K562 (cell line): ENCODE measurements at regions not wholly inside any gene's neighbourhood (a gene's known extent, or its start where the extent isn't known, plus 50 kb on each side); places are given as distances from the start of the nearest gene placed in this dataset.

Experiments
- ATAC-seq: fragments of 200-7000 bp; cut with Tn5 transposase; 3 replicates; pipeline ENCODE4 v1.9.1; 2020; ENCODE audit warnings: moderate library complexity
- BruUV-seq: library from RNA; stranded (reverse); fragments of 400-500 nt; replicated peaks from 2 replicates; lab custom pipeline; 2021; lab: Mats Ljungman, UMichigan
- CTCF ChIA-PET: fragments of 300-600 bp; formaldehyde crosslinking; extraction: SDS; loops from one replicate; lab custom pipeline; 2021; ENCODE audit warnings: low intra/inter-chr PET ratio; lab: Yijun Ruan, JAX
- POLR2A ChIA-PET: fragments of 300-600, 350-650 bp; sonication (Branson Sonifier 250); formaldehyde crosslinking; extraction: SDS; loops from one replicate; lab custom pipeline; 2021; ENCODE audit warnings: antibody characterized with exemption, inconsistent platforms; lab: Yijun Ruan, JAX
- DNase-seq, 4 experiments: peaks; one replicate each; pipeline versions ENCODE4 v3.0.0 to v3.0.0-alpha.2; 2011 to 2018; ENCODE audit warnings: low spot score in 3 of 4, mixed read lengths in 3 of 4; ENCODE audit errors: extremely low read depth in 1 of 4
- FAIRE-seq: peaks from 2 replicates; lab custom pipeline; 2011; peaks lifted over from hg19 to GRCh38; lab: Jason Lieb, UNC
- H2AFZ ChIP-seq: 2 replicates; pipeline ENCODE4 v1.6.0; 2011; ENCODE audit warnings: low read depth, low read length, control low read depth, inconsistent platforms
- H3K27ac ChIP-seq: fragments of 200-600 bp; 3 replicates; pipeline ENCODE4 v1.8.0; 2011; ENCODE audit warnings: low read depth, mild to moderate bottlenecking, control low read depth, inconsistent platforms, low read length, moderate library complexity, mixed read lengths; ENCODE audit errors: extremely low read depth
- H3K27me3 ChIP-seq, 2 experiments: fragments of 300-600 bp in 1 of 2; 2 replicates in 1 of 2; 3 replicates in 1 of 2; pipeline versions ENCODE4 v1.6.0 to v1.8.0; 2011; ENCODE audit warnings: inconsistent platforms in 2 of 2, low read length in 2 of 2, mild to moderate bottlenecking in 1 of 2, mixed read lengths in 1 of 2, moderate library complexity in 1 of 2; ENCODE audit not compliant: control insufficient read depth in 2 of 2, insufficient read depth in 2 of 2
- H3K36me3 ChIP-seq: fragments of 300-600 bp; 3 replicates; pipeline ENCODE4 v1.8.0; 2011; ENCODE audit warnings: mild to moderate bottlenecking, low read length, inconsistent platforms; ENCODE audit not compliant: control insufficient read depth, insufficient read depth
- H3K4me1 ChIP-seq, 2 experiments: fragments of 200-600 bp in 1 of 2; replicated peaks in 1 of 2; 2 replicates in 1 of 2; 3 replicates in 1 of 2; pipeline versions ENCODE4 v1.5.1 to v1.8.0; 2011; ENCODE audit warnings: inconsistent platforms in 2 of 2, low read length in 2 of 2, mild to moderate bottlenecking in 1 of 2, mixed read lengths in 1 of 2, moderate library complexity in 1 of 2; ENCODE audit not compliant: control insufficient read depth in 2 of 2, insufficient read depth in 2 of 2
- H3K4me2 ChIP-seq: 2 replicates; pipeline ENCODE4 v1.6.1; 2011; ENCODE audit warnings: low read length, control low read depth, inconsistent platforms, mixed read lengths; ENCODE audit not compliant: insufficient read depth
- H3K4me3 ChIP-seq: fragments of 200-600 bp; sonication (generic), shearing (Covaris generic); 2 replicates; pipeline ENCODE4 v1.5.1; 2016; ENCODE audit warnings: control low read depth, inconsistent platforms
- H3K79me2 ChIP-seq: fragments of 200-600 bp; 3 replicates; pipeline ENCODE4 v1.8.0; 2011; ENCODE audit warnings: low read length, inconsistent platforms; ENCODE audit not compliant: control insufficient read depth, insufficient read depth
- H3K9ac ChIP-seq, 2 experiments: 2 replicates each; pipeline versions ENCODE4 v1.6.0 to v1.6.1; 2011; ENCODE audit warnings: low read depth in 2 of 2, low read length in 2 of 2, control low read depth in 1 of 2, inconsistent platforms in 1 of 2, mild to moderate bottlenecking in 1 of 2, mixed read lengths in 1 of 2; ENCODE audit not compliant: insufficient read depth in 1 of 2
- H3K9me1 ChIP-seq: one replicate; pipeline ENCODE4 v1.6.0; 2011; ENCODE audit warnings: inconsistent platforms, mild to moderate bottlenecking, low read length, moderate library complexity; ENCODE audit not compliant: control insufficient read depth, insufficient read depth
- H3K9me3 ChIP-seq: replicated peaks from 2 replicates; pipeline ENCODE4 v1.5.1; 2011; ENCODE audit warnings: low read depth, low read length, inconsistent platforms; ENCODE audit not compliant: control insufficient read depth, insufficient read depth
- H4K20me1 ChIP-seq: replicated peaks from 2 replicates; pipeline ENCODE4 v1.6.1; 2011; ENCODE audit warnings: low read length, inconsistent platforms, mixed read lengths; ENCODE audit not compliant: control insufficient read depth, insufficient read depth
- BACH1 ChIP-seq: fragments of 200-800 bp; sonication (Bioruptor generic); IDR thresholded peaks from 2 replicates; pipeline ENCODE4 v1.6.1; 2016; ENCODE audit warnings: missing genetic modification characterization, missing compliant biosample characterization
- CXXC5 ChIP-seq: fragments of 250-450 bp; sonication (Bioruptor Pico); IDR thresholded peaks from 2 replicates; pipeline ENCODE4 v1.8.0; 2022; ENCODE audit warnings: inconsistent platforms, mild to moderate bottlenecking, moderate library complexity
- HNRNPUL1 ChIP-seq: fragments of 200-400 bp; formaldehyde crosslinking; IDR thresholded peaks from 2 replicates; pipeline ENCODE4 v1.6.1; 2017; ENCODE audit warnings: low read length
- MTA3 ChIP-seq: fragments of 450-650 bp; formaldehyde crosslinking; IDR thresholded peaks from 2 replicates; pipeline ENCODE4 v1.6.1; 2017; ENCODE audit warnings: mild to moderate bottlenecking, borderline replicate concordance
- PHTF2 ChIP-seq: fragments of 250-450 bp; sonication (Bioruptor Pico); IDR thresholded peaks from 2 replicates; pipeline ENCODE4 v1.5.0; 2021; ENCODE audit warnings: mild to moderate bottlenecking
- SNRNP70 ChIP-seq: fragments of 200-400 bp; formaldehyde crosslinking; optimal IDR thresholded peaks from 2 replicates; pipeline ENCODE3; 2017; ENCODE audit warnings: low read depth, low read length
- WGBS: fragments of 100-300 bp; shearing (Covaris generic); methylation state at CpG from one replicate; pipeline ENCODE4 v1.1.6; 2016; ENCODE audit warnings: low coverage, mixed read lengths; ENCODE audit not compliant: insufficient coverage; ENCODE audit errors: missing lambda C conversion rate; 5-methylcytosine and 5-hydroxymethylcytosine counted together
- in situ Hi-C: fragments of 300-500 bp; cut with MboI; formaldehyde crosslinking; loops from 4 replicates; pipeline ENCODE4 v1.15.0; 2018; ENCODE audit warnings: inconsistent platforms, mixed read lengths
- intact Hi-C: fragments of 100-400 bp; cut with micrococcal nuclease; formaldehyde crosslinking; loops from 2 replicates; pipeline ENCODE4 v1.14.2; 2022
- TF ChIP-seq, protein P1 (sequence below), 2 experiments: fragments of 450-650 bp; formaldehyde crosslinking in 1 of 2; IDR thresholded peaks; 2 replicates each; pipeline versions ENCODE4 v1.4.0 to v1.6.1; 2014 to 2020; ENCODE audit warnings: mild to moderate bottlenecking in 2 of 2, borderline replicate concordance in 1 of 2, low read depth in 1 of 2
- TF ChIP-seq, protein P2 (sequence below): fragments of 200-800 bp; sonication (Bioruptor generic); IDR thresholded peaks from 2 replicates; pipeline ENCODE4 v1.6.1; 2017; ENCODE audit warnings: missing genetic modification characterization, missing compliant biosample characterization

DNA sequence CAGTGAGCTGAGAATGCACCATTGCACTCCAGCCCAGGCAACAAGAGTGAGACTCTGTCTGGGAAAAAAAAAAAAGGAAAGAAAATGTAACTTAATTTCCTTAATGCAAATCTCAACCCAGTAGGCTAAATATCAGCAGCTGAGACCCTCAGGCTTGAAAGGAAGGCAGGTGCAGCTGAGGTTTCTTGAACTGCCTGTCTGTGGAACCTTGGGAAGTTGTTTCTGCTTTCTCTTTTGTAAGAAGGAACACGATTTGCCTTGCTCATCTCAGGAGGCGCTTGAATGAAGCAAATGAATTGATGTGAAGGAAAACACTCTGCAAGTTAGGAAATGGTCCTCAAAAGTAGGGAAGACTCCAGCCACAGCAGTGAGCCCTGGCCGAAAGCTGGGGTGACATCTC is 143.3 kb downstream of the IRX1 start:
- FAIRE-seq (no peak), ATAC-seq (no peak), DNase-seq (no peak)
- 0% methylated on average over 3 of the region's 3 CpGs for WGBS
- no peaks in the 10 kb centered on the region for H3K36me3 ChIP-seq
- H2AFZ ChIP-seq, result no peak overlapping the region
- in situ Hi-C loops, result no loop called here
- H3K27me3 ChIP-seq, result peaks cover 12 to 28% of the 10 kb centered on the region in 2 experiments; a peak in 3 of 5 replicates
- H3K79me2 ChIP-seq, result no peaks in the 10 kb centered on the region
- H3K27ac ChIP-seq, result no peak overlapping the region
- intact Hi-C loops, result no loop called here
- no peak overlapping the region for H3K4me2 ChIP-seq
- H4K20me1 ChIP-seq, result no peaks in the 10 kb centered on the region
- H3K4me3 ChIP-seq, result no peak overlapping the region
- no peaks in the 10 kb centered on the region for H3K9me1 ChIP-seq
- CTCF ChIA-PET, result no interaction called here
- no peak for TF ChIP-seq SNRNP70
- TF ChIP-seq HNRNPUL1, result no peak
- no peak for TF ChIP-seq CXXC5 (CRISPR knock-in tag)
- TF ChIP-seq, protein P1, sequence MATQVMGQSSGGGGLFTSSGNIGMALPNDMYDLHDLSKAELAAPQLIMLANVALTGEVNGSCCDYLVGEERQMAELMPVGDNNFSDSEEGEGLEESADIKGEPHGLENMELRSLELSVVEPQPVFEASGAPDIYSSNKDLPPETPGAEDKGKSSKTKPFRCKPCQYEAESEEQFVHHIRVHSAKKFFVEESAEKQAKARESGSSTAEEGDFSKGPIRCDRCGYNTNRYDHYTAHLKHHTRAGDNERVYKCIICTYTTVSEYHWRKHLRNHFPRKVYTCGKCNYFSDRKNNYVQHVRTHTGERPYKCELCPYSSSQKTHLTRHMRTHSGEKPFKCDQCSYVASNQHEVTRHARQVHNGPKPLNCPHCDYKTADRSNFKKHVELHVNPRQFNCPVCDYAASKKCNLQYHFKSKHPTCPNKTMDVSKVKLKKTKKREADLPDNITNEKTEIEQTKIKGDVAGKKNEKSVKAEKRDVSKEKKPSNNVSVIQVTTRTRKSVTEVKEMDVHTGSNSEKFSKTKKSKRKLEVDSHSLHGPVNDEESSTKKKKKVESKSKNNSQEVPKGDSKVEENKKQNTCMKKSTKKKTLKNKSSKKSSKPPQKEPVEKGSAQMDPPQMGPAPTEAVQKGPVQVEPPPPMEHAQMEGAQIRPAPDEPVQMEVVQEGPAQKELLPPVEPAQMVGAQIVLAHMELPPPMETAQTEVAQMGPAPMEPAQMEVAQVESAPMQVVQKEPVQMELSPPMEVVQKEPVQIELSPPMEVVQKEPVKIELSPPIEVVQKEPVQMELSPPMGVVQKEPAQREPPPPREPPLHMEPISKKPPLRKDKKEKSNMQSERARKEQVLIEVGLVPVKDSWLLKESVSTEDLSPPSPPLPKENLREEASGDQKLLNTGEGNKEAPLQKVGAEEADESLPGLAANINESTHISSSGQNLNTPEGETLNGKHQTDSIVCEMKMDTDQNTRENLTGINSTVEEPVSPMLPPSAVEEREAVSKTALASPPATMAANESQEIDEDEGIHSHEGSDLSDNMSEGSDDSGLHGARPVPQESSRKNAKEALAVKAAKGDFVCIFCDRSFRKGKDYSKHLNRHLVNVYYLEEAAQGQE (IDR thresholded peaks at IDR 0.05; ENCODE audit: borderline replicate concordance), result no peak
- TF ChIP-seq, protein P1 (CRISPR knock-in tag; IDR thresholded peaks at IDR 0.05; ENCODE audit: low read depth), result no peak
- no peak for TF ChIP-seq PHTF2 (CRISPR knock-in tag)
- no peak for TF ChIP-seq BACH1 (tag)
- TF ChIP-seq MTA3, result no peak
- TF ChIP-seq, protein P2, sequence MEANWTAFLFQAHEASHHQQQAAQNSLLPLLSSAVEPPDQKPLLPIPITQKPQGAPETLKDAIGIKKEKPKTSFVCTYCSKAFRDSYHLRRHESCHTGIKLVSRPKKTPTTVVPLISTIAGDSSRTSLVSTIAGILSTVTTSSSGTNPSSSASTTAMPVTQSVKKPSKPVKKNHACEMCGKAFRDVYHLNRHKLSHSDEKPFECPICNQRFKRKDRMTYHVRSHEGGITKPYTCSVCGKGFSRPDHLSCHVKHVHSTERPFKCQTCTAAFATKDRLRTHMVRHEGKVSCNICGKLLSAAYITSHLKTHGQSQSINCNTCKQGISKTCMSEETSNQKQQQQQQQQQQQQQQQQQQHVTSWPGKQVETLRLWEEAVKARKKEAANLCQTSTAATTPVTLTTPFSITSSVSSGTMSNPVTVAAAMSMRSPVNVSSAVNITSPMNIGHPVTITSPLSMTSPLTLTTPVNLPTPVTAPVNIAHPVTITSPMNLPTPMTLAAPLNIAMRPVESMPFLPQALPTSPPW (CRISPR knock-in tag), result no peak
- H3K4me1 ChIP-seq, result no peaks in the 10 kb centered on the region
- BruUV-seq, result no TSS peak
- H3K9ac ChIP-seq, result no peak overlapping the region
- H3K9me3 ChIP-seq, result no peaks in the 10 kb centered on the region
- POLR2A ChIA-PET, result interaction anchor here (1.2 kb wide), 1 partner anchor 12 kb away, joined by 3 read pairs; no protein-coding TSS in a partner anchor
